ENCODE measurements at regions not wholly inside any gene's neighbourhood (a gene's known extent, or its start where the extent isn't known, plus 50 kb on each side); places are given as distances from the start of the nearest gene placed in this dataset.
"Not testable (repeated sequence)": the region's sequence is repeated elsewhere in the genome, so short reads cannot be mapped to it uniquely, and the experiment has no call there.

- no peak for TF ChIP-seq CTCF (IDR thresholded peaks at IDR 0.05)
- H3K9me3 Mint-ChIP-seq = peaks cover 0 to 7% (median 2%) of the 10 kb centered on the region in 7 donors
- no peaks in the 10 kb centered on the region for H3K79me2 ChIP-seq (ENCODE audit: insufficient read depth, low read length)
- H3K27me3 ChIP-seq (ENCODE audit: control insufficient read depth in 2 of 2, insufficient read depth in 2 of 2, low read length in 2 of 2) = no peaks in the 10 kb centered on the region
- no peak overlapping the region for H3K4me3 ChIP-seq (replicated peaks in 1 of 3; ENCODE audit: low read depth in 2 of 3, low read length in 3 of 3)
- WGBS (ENCODE audit: insufficient coverage) = no CpG with 5 or more reads among the region's 1 CpG
- no peaks in the 10 kb centered on the region for H3K36me3 Mint-ChIP-seq
- H3K4me3 Mint-ChIP-seq = no peak overlapping the region
- no peak overlapping the region for H3K9ac ChIP-seq (ENCODE audit: insufficient read depth, low read length, poor library complexity, severe bottlenecking)
- H2AFZ ChIP-seq (ENCODE audit: insufficient read depth, low read depth, low read length, poor library complexity, severe bottlenecking) = no peak overlapping the region
- no peak for DNase-seq
- H3K4me1 Mint-ChIP-seq = no peaks in the 10 kb centered on the region
- no peaks in the 10 kb centered on the region for H3K9me3 ChIP-seq (replicated peaks in 1 of 2; ENCODE audit: control insufficient read depth in 1 of 2, insufficient read depth in 1 of 2, low read length in 2 of 2)
- H3K27me3 Mint-ChIP-seq (ENCODE audit: low read depth in 3 of 3) = no peaks in the 10 kb centered on the region
- no peaks in the 10 kb centered on the region for H3K4me1 ChIP-seq (ENCODE audit: control insufficient read depth in 1 of 2, insufficient read depth in 2 of 2, low read length in 2 of 2)
- no peaks in the 10 kb centered on the region for H4K20me1 ChIP-seq (ENCODE audit: insufficient read depth, low read length)
- no peak overlapping the region for H3K27ac ChIP-seq (ENCODE audit: low read depth in 1 of 2, low read length in 2 of 2)
- intact Hi-C loops (cut with micrococcal nuclease) = no loop called here
- no peak overlapping the region for H3K4me2 ChIP-seq (replicated peaks; ENCODE audit: extremely low read depth, low read length, poor library complexity, severe bottlenecking)
- H3K36me3 ChIP-seq (replicated peaks in 1 of 2; ENCODE audit: control insufficient read depth in 1 of 2, insufficient read depth in 2 of 2, low read length in 2 of 2) = no peaks in the 10 kb centered on the region
- H3K27ac Mint-ChIP-seq = no peak overlapping the region
Observed at GRCh38 chrX:65195621-65196020, 219.4 kb upstream of the ZC4H2 start.

- no peak overlapping the region for H3K27ac Mint-ChIP-seq
- no peak overlapping the region for H3K4me3 ChIP-seq (replicated peaks in 1 of 3; ENCODE audit: low read depth in 2 of 3, low read length in 3 of 3)
- H3K9me3 ChIP-seq (replicated peaks in 1 of 2; ENCODE audit: control insufficient read depth in 1 of 2, insufficient read depth in 1 of 2, low read length in 2 of 2) = no peaks in the 10 kb centered on the region
- H2AFZ ChIP-seq (ENCODE audit: insufficient read depth, low read depth, low read length, poor library complexity, severe bottlenecking) = no peak overlapping the region
- H3K36me3 ChIP-seq (replicated peaks in 1 of 2; ENCODE audit: control insufficient read depth in 1 of 2, insufficient read depth in 2 of 2, low read length in 2 of 2) = no peaks in the 10 kb centered on the region
- H4K20me1 ChIP-seq (ENCODE audit: insufficient read depth, low read length) = no peaks in the 10 kb centered on the region
- peaks cover 0 to 9% (median 2%) of the 10 kb centered on the region in 7 donors for H3K9me3 Mint-ChIP-seq
- no peak overlapping the region for H3K27ac ChIP-seq (ENCODE audit: low read depth in 1 of 2, low read length in 2 of 2)
- H3K27me3 ChIP-seq (ENCODE audit: control insufficient read depth in 2 of 2, insufficient read depth in 2 of 2, low read length in 2 of 2) = no peaks in the 10 kb centered on the region
- H3K36me3 Mint-ChIP-seq = no peaks in the 10 kb centered on the region
- no peak for TF ChIP-seq CTCF (IDR thresholded peaks at IDR 0.05)
- H3K79me2 ChIP-seq (ENCODE audit: insufficient read depth, low read length) = no peaks in the 10 kb centered on the region
- H3K4me2 ChIP-seq (replicated peaks; ENCODE audit: extremely low read depth, low read length, poor library complexity, severe bottlenecking) = no peak overlapping the region
- no peaks in the 10 kb centered on the region for H3K4me1 ChIP-seq (ENCODE audit: control insufficient read depth in 1 of 2, insufficient read depth in 2 of 2, low read length in 2 of 2)
- no peaks in the 10 kb centered on the region for H3K27me3 Mint-ChIP-seq (ENCODE audit: low read depth in 3 of 3)
- no peak overlapping the region for H3K9ac ChIP-seq (ENCODE audit: insufficient read depth, low read length, poor library complexity, severe bottlenecking)
- WGBS (ENCODE audit: insufficient coverage) = no CpG with 5 or more reads among the region's 5 CpGs
- intact Hi-C loops (cut with micrococcal nuclease) = no loop called here
- H3K4me1 Mint-ChIP-seq = no peaks in the 10 kb centered on the region
- no peak for DNase-seq
- no peak overlapping the region for H3K4me3 Mint-ChIP-seq
Observed at GRCh38 chrX:65194547-65194946, 218.3 kb upstream of the ZC4H2 start.

- H3K9ac ChIP-seq (ENCODE audit: insufficient read depth, low read length, poor library complexity, severe bottlenecking); H3K4me1 ChIP-seq (ENCODE audit: control insufficient read depth in 1 of 2, insufficient read depth in 2 of 2, low read length in 2 of 2); H2AFZ ChIP-seq (ENCODE audit: insufficient read depth, low read depth, low read length, poor library complexity, severe bottlenecking); H3K4me1 Mint-ChIP-seq; H4K20me1 ChIP-seq (ENCODE audit: insufficient read depth, low read length); H3K4me3 ChIP-seq (replicated peaks in 1 of 3; ENCODE audit: low read depth in 2 of 3, low read length in 3 of 3); intact Hi-C loops (cut with micrococcal nuclease); H3K79me2 ChIP-seq (ENCODE audit: insufficient read depth, low read length); H3K36me3 Mint-ChIP-seq; H3K4me3 Mint-ChIP-seq; H3K27me3 Mint-ChIP-seq (ENCODE audit: low read depth in 3 of 3); H3K4me2 ChIP-seq (replicated peaks; ENCODE audit: extremely low read depth, low read length, poor library complexity, severe bottlenecking); DNase-seq; H3K27me3 ChIP-seq (ENCODE audit: control insufficient read depth in 2 of 2, insufficient read depth in 2 of 2, low read length in 2 of 2); H3K36me3 ChIP-seq (replicated peaks in 1 of 2; ENCODE audit: control insufficient read depth in 1 of 2, insufficient read depth in 2 of 2, low read length in 2 of 2); H3K27ac ChIP-seq (ENCODE audit: low read depth in 1 of 2, low read length in 2 of 2); H3K27ac Mint-ChIP-seq: not testable (repeated sequence)
- no CpG with 5 or more reads among the region's 10 CpGs for WGBS (ENCODE audit: insufficient coverage)
- peaks cover 9 to 40% (median 22%) of the 10 kb centered on the region in 7 donors for H3K9me3 Mint-ChIP-seq
- H3K9me3 ChIP-seq (replicated peaks in 1 of 2; ENCODE audit: control insufficient read depth in 1 of 2, insufficient read depth in 1 of 2, low read length in 2 of 2) = peaks cover 7 to 17% of the 10 kb centered on the region in 2 donors
Observed at GRCh38 chrX:65163325-65163724, 187.1 kb upstream of the ZC4H2 start.

Measured in CD14-positive monocyte (primary cell).